Bronchial epithelial cell (primary cell): ENCODE measurements at regions not wholly inside any gene's neighbourhood (a gene's known extent, or its start where the extent isn't known, plus 50 kb on each side); places are given as distances from the start of the nearest gene placed in this dataset.

Source experiments
- DNase-seq: peaks from one replicate; pipeline ENCODE4 v3.0.0-alpha.2; 2010; ENCODE audit warnings: low read depth
- FAIRE-seq: peaks from 2 replicates; lab custom pipeline; 2011; peaks lifted over from hg19 to GRCh38; lab: Jason Lieb, UNC
- H3K27me3 ChIP-seq: 2 replicates; pipeline ENCODE4 v1.5.1; 2011; ENCODE audit warnings: low read length; ENCODE audit not compliant: control insufficient read depth, insufficient read depth
- H3K36me3 ChIP-seq: 2 replicates; pipeline ENCODE4 v1.5.1; 2011; ENCODE audit warnings: low read length; ENCODE audit not compliant: control insufficient read depth, insufficient read depth
- H3K4me3 ChIP-seq: 2 replicates; pipeline ENCODE4 v1.5.1; 2011; ENCODE audit warnings: mild to moderate bottlenecking, low read depth, low read length, control low read depth
- TF ChIP-seq, protein P1 (sequence below): IDR thresholded peaks from 2 replicates; pipeline ENCODE4 v1.5.1; 2011; ENCODE audit warnings: mild to moderate bottlenecking, moderate library complexity, low read length, control low read depth, inconsistent platforms; ENCODE audit not compliant: insufficient read depth, severe bottlenecking

DNA sequence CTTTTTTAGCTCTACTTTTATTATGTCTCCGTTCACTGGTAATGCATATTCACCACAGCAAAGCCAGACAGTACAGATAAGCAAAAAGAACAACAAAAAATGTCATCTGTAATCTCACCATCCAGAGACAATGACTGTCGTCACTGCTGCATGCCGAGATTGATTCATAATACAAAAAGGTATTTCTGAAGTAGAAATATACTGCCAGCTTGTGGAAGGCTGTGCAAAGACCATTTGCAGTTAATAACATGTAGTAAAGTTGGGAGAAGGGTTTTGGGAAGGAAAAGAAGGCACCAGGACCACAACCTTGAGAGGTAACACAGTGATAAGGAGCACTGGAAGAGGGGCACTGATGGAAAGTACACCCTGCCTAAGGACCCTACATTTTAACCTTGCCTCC, 223.0 kb upstream of the ZIC3 start:
- FAIRE-seq (no peak), DNase-seq (no peak)
- Histone ChIP-seq H3K4me3 (no peak overlapping the region), H3K36me3 (no peaks in the 10 kb centered on the region), H3K27me3 (no peaks in the 10 kb centered on the region)
- TF ChIP-seq, protein P1, sequence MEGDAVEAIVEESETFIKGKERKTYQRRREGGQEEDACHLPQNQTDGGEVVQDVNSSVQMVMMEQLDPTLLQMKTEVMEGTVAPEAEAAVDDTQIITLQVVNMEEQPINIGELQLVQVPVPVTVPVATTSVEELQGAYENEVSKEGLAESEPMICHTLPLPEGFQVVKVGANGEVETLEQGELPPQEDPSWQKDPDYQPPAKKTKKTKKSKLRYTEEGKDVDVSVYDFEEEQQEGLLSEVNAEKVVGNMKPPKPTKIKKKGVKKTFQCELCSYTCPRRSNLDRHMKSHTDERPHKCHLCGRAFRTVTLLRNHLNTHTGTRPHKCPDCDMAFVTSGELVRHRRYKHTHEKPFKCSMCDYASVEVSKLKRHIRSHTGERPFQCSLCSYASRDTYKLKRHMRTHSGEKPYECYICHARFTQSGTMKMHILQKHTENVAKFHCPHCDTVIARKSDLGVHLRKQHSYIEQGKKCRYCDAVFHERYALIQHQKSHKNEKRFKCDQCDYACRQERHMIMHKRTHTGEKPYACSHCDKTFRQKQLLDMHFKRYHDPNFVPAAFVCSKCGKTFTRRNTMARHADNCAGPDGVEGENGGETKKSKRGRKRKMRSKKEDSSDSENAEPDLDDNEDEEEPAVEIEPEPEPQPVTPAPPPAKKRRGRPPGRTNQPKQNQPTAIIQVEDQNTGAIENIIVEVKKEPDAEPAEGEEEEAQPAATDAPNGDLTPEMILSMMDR, result no peak

DNA sequence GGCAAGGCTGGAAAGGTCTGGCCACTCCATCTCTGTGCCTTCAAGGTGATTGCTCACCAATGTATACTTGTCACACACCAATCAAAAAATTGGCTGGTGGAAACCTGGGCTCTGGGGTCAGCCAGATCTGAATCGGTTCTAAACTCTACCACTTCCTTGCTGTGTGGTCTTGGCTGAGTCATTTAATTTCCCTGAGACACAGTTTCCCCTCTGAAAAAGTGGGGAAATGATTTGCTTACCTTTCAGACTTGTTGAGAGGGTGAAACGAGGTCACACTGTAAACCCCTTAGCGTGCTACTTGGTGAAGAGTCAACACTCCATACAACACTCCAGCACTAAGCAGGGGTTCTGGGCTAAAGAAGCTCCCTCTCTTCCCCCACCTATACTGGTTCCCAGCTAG, 252.3 kb upstream of the ZIC3 start:
- H3K36me3 ChIP-seq, result no peaks in the 10 kb centered on the region
- TF ChIP-seq, protein P1, result no peak
- H3K4me3 ChIP-seq, result no peak overlapping the region
- peak; percentile 40 for FAIRE-seq
- no peaks in the 10 kb centered on the region for H3K27me3 ChIP-seq
- DNase-seq, result no peak

DNA sequence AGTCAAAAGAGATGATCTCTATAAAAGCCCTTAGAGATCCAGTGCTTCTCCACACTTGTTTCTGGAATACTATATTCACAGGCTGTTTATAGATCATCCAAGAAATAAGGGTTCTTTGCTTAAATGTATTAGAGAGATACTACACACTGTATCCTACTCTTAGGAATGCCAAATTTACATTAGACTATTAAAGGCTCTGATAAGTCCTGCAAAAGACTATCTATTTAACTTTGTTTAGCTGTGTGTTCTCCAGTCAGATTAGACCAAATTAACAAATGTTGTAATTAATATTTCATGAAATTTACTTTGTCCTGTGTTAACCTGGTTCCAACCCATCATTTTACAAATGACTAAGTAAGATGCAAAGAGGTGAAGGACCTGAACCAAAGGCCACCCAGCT, 260.5 kb upstream of the ZIC3 start:
- FAIRE-seq (no peak), DNase-seq (no peak)
- TF ChIP-seq, protein P1, result no peak
- H3K4me3 ChIP-seq, result no peak overlapping the region
- H3K36me3 ChIP-seq, result no peaks in the 10 kb centered on the region
- H3K27me3 ChIP-seq, result no peaks in the 10 kb centered on the region

DNA sequence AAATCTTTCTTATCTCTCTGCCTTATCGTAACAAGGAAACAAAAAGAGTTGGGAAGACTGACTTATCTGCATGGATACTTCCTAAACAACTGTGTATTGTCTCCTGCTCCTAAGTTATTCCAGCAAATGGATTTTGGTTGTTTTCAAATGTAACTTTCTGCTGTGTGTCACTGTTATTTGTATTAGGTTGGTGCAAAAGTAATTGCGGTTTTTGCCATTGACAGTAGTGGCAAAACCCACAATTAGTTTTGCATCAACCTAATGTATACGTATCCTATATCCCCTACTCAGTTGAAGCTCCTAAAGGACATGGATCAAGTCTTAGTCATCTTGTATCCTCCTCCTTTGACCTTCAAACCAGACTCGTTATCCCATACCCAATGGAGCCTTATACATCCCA, 263.4 kb upstream of the GPR101 start:
- DNase-seq (no peak), FAIRE-seq (no peak)
- H3K4me3 ChIP-seq, result no peak overlapping the region
- H3K27me3 ChIP-seq, result no peaks in the 10 kb centered on the region
- H3K36me3 ChIP-seq, result no peaks in the 10 kb centered on the region
- TF ChIP-seq, protein P1, result no peak

DNA sequence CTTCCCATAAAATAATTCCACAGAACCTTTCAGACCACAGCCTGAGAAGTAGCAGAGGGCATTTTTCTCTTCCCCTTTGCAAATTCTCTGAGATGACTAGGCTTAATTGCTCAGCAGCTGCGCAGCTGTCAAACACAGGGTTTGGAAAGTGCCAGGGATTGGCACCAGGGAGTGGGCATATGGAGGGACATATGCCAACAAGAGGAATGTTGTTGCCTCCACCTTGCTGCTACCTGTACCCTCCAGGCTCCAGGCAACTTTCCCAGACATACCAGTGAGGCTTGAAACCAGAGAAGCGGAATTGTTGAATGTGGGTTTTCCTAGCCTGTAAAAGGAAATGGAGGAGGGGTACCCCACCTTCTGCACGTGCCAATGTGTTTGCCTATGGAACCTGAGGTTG, 256.2 kb upstream of the GPR101 start:
- H3K27me3 ChIP-seq, result no peaks in the 10 kb centered on the region
- FAIRE-seq, result no peak

DNA sequence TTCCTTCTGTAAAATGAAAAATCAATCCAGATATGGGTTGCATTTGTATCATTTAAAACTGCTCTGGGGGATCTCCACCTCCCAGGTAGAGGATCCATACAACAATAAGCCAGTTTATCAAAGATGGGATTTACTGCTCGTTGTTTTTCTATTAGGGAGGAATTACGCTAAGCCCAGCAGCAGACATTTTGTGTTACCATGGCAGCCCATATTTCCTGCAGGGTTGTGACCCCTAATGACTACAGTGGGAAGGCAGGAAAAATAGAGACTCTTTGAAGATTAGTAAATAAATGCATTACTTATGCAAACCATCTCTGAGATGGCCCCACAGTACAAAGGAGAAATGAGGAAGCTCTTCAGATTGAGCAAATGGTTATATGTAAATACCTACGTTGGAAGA, 253.4 kb upstream of the GPR101 start:
- DNase-seq (no peak), FAIRE-seq (no peak)
- Histone ChIP-seq H3K36me3 (no peaks in the 10 kb centered on the region), H3K4me3 (no peak overlapping the region), H3K27me3 (no peaks in the 10 kb centered on the region)
- TF ChIP-seq, protein P1, result no peak

More for the DNA sequence above, 256.2 kb upstream of the GPR101 start:
- DNase-seq, result no peak
- TF ChIP-seq, protein P1, result no peak
- Histone ChIP-seq H3K36me3 (no peaks in the 10 kb centered on the region), H3K4me3 (no peak overlapping the region)
